ENCODE measurements at regions not wholly inside any gene's neighbourhood (a gene's known extent, or its start where the extent isn't known, plus 50 kb on each side); places are given as distances from the start of the nearest gene placed in this dataset.
"Not testable (repeated sequence)": the region's sequence is repeated elsewhere in the genome, so short reads cannot be mapped to it uniquely, and the experiment has no call there.

DNA sequence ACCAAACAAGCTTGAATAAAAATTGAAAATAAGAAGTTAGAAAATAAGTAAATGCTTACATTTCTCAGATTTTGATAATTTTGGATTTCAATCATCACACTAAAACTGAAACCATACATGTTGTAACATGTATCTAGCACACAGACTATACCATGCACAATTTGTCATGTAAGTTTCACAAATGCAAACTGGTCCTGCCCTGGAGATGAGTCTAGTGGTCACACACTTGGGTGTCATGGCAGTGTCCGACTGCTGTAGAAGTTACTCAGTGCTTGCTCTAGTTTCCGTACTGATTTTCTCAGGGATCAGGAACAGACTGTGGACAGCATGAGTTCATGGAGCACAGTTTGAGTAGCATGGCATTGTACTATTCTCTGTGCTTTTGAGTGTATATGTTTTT is 182.9 kb upstream of the RMP24 start:
- TF ChIP-seq TAF1 (IDR thresholded peaks at IDR 0.05; ENCODE audit: low read depth, low read length) (no peak), POLR2AphosphoS5 (IDR thresholded peaks at IDR 0.05; ENCODE audit: low read depth, low read length) (no peak), POLR2A (IDR thresholded peaks at IDR 0.05; ENCODE audit: low read depth, low read length) (no peak), PAX5 (IDR thresholded peaks at IDR 0.05; ENCODE audit: insufficient read depth, low read length, severe bottlenecking) (no peak), SPI1 (IDR thresholded peaks at IDR 0.05; ENCODE audit: low read depth, low read length) (no peak), POU2F2 (IDR thresholded peaks at IDR 0.05; ENCODE audit: low read depth, low read length) (no peak)
- DNase-seq (ENCODE audit: insufficient read length, low spot score): no peak
- FAIRE-seq: no peak

DNA sequence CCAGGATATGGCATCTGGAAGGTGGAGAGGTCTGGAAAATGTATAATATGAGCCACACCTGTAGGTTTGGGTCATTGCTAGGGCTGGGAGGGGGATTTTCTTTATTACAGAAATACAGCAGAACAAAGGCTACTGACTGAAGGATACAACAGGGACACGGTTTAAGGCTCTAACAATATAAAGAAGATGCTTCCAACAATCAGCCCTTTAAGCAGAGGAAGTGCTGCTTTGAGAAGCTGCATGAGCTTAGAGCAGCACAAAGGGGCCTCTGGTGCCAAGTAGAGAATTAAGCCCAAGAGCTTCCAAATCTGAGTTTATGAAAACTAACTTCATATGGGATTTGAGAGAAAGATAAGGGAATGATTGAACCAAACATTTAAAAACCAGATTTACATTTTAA is 174.5 kb upstream of the RMP24 start:
- TF ChIP-seq TAF1 (IDR thresholded peaks at IDR 0.05; ENCODE audit: low read depth, low read length) (no peak), POLR2A (IDR thresholded peaks at IDR 0.05; ENCODE audit: low read depth, low read length) (no peak), SPI1 (IDR thresholded peaks at IDR 0.05; ENCODE audit: low read depth, low read length) (no peak), PAX5 (IDR thresholded peaks at IDR 0.05; ENCODE audit: insufficient read depth, low read length, severe bottlenecking) (no peak), POU2F2 (IDR thresholded peaks at IDR 0.05; ENCODE audit: low read depth, low read length) (no peak), POLR2AphosphoS5 (IDR thresholded peaks at IDR 0.05; ENCODE audit: low read depth, low read length) (no peak)
- DNase-seq (ENCODE audit: insufficient read length, low spot score): no peak
- no peak for FAIRE-seq

DNA sequence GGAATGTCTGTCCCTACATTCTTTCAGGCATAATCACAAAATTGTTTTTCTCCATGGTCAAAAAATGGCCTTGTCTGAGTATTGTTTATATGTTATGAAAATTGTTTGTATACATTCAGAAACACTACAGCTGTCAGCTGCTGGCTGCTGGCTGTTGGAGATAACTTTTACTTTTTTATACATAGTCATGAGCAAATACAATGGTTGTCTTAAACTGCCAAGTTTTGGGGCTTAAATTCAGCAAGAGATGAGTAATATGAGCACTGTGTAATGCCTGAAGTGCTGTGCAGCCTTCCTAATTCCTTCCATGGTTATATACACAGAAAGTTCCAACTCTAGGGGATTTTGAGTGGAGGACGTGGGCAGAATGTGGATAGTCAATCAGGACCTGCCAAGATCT is 168.9 kb upstream of the RMP24 start:
- FAIRE-seq (no peak), DNase-seq (ENCODE audit: insufficient read length, low spot score) (no peak)
- no peak for TF ChIP-seq POLR2AphosphoS5 (IDR thresholded peaks at IDR 0.05; ENCODE audit: low read depth, low read length)
- no peak for TF ChIP-seq POLR2A (IDR thresholded peaks at IDR 0.05; ENCODE audit: low read depth, low read length)
- no peak for TF ChIP-seq POU2F2 (IDR thresholded peaks at IDR 0.05; ENCODE audit: low read depth, low read length)
- TF ChIP-seq TAF1 (IDR thresholded peaks at IDR 0.05; ENCODE audit: low read depth, low read length): no peak
- TF ChIP-seq PAX5 (IDR thresholded peaks at IDR 0.05; ENCODE audit: insufficient read depth, low read length, severe bottlenecking): no peak
- TF ChIP-seq SPI1 (IDR thresholded peaks at IDR 0.05; ENCODE audit: low read depth, low read length): no peak

DNA sequence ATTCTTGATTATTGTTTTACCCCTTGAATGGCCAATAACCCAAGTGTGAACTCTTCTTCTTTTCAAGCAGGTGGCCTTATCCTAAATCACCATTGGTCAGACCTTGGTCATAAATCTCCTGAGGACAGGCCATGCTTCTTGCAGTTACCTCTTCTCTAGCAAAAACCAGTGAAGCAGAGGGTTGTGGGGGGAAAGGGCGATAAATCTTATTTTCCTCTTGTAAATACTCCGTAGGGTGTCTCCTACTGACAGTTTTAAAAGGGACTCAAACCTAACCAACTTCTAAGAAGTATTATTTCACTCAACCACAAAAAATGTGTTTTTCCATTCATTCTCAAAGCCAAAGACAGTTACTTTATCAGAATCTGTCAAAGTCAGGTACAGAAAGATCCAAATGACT is 168.1 kb upstream of the RMP24 start:
- no peak for FAIRE-seq

DNA sequence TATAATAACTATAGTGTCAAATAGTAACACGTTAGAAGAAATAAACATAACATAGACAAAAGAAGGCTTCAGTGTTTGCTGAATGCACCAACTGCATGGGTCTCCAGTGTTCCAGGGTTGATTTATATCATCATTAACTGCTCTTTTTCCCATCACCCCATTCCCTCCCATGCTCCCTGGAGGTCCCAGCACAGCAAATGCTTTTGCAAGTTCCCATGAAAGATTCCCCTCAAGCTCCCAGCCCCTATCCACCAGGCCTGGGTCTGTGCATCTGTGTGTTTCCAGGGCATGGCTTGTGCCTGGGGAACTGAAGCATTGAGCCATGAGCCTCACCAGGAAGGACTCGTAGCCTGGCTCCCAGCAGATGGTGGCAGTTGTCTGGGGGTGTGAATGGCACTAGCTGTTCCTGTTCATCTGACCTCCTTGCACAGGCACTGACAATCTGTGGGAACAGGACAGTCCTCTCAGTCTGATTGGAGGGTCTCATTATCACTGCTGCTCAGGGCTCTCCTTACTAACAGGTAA is 164.6 kb upstream of the RMP24 start:
- no peak for TF ChIP-seq SPI1 (IDR thresholded peaks at IDR 0.05; ENCODE audit: low read depth, low read length)
- TF ChIP-seq POLR2AphosphoS5 (IDR thresholded peaks at IDR 0.05; ENCODE audit: low read depth, low read length): no peak
- TF ChIP-seq PAX5 (IDR thresholded peaks at IDR 0.05; ENCODE audit: insufficient read depth, low read length, severe bottlenecking): no peak
- TF ChIP-seq TAF1 (IDR thresholded peaks at IDR 0.05; ENCODE audit: low read depth, low read length): no peak
- no peak for TF ChIP-seq POLR2A (IDR thresholded peaks at IDR 0.05; ENCODE audit: low read depth, low read length)
- no peak for TF ChIP-seq POU2F2 (IDR thresholded peaks at IDR 0.05; ENCODE audit: low read depth, low read length)
- DNase-seq (ENCODE audit: insufficient read length, low spot score): no peak
- no peak for FAIRE-seq

More for the DNA sequence above, 168.1 kb upstream of the RMP24 start:
- TF ChIP-seq POLR2A (IDR thresholded peaks at IDR 0.05; ENCODE audit: low read depth, low read length): no peak
- TF ChIP-seq POLR2AphosphoS5 (IDR thresholded peaks at IDR 0.05; ENCODE audit: low read depth, low read length): no peak
- TF ChIP-seq POU2F2 (IDR thresholded peaks at IDR 0.05; ENCODE audit: low read depth, low read length): no peak
- no peak for TF ChIP-seq PAX5 (IDR thresholded peaks at IDR 0.05; ENCODE audit: insufficient read depth, low read length, severe bottlenecking)
- TF ChIP-seq TAF1 (IDR thresholded peaks at IDR 0.05; ENCODE audit: low read depth, low read length): no peak
- TF ChIP-seq SPI1 (IDR thresholded peaks at IDR 0.05; ENCODE audit: low read depth, low read length): no peak
- no peak for DNase-seq (ENCODE audit: insufficient read length, low spot score)

DNA sequence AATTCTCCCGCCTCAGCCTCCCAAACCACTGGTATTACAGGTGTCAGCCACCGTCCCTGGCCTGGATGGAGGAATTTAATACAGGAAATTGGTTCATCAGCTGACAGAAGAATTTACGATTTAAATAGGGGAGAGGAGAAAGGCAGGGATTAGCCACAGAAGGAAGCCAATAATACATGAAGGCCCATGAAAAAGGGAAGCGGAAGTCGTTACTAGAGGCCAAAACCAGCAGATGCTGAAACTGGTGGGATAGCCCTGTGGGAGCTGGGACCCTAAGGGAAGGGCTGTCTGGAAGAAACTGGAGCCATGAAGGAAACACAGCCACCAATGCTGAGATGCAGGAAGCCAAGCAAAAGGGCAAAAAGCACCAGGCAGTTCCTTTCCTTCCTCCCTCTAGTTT is 163.7 kb upstream of the RMP24 start:
- TF ChIP-seq POLR2A (IDR thresholded peaks at IDR 0.05; ENCODE audit: low read depth, low read length): no peak
- FAIRE-seq: peak; percentile 31
- no peak for DNase-seq (ENCODE audit: insufficient read length, low spot score)

DNA sequence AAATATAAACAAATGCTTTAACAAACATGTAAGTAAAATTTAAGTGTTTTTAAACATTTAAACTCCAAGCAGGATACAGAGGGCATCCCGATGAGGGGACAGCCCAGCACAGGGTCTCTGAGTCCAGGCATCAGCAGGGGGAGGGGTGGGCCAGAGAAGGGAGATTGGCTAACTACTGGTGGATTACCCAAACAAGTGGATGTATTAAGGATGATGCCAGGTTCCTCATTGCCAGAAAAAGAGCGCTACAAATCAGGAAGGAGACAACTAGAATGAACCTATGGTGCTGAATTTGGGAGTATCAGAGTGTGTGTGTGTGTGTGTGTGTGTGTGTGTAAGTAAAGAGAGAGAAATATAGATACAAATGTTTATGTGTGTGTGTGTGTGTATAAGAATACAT is 162.0 kb upstream of the RMP24 start:
- FAIRE-seq (no peak), DNase-seq (ENCODE audit: insufficient read length, low spot score) (no peak)
- TF ChIP-seq POU2F2 (IDR thresholded peaks at IDR 0.05; ENCODE audit: low read depth, low read length): no peak

DNA sequence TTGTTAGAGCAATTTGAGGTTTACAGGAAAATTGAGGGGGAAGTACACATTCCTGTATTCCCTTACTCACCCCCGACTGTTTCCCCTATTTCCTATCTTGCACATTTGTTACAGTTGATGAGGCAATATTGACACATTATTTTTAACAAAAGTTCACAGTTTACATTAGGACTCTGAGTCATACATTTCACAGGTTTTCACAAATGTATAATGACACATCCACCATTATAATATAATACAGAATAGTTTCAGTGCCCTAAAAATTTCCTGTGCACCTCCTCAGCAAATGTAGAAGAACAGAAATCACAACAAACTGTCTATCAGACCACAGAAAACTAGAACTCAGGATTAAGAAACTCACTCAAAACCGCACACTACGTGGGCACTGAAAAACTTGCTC is 160.6 kb upstream of the RMP24 start:
- DNase-seq (ENCODE audit: insufficient read length, low spot score): no peak
- TF ChIP-seq PAX5 (IDR thresholded peaks at IDR 0.05; ENCODE audit: insufficient read depth, low read length, severe bottlenecking): no peak
- no peak for TF ChIP-seq POLR2AphosphoS5 (IDR thresholded peaks at IDR 0.05; ENCODE audit: low read depth, low read length)
- no peak for TF ChIP-seq SPI1 (IDR thresholded peaks at IDR 0.05; ENCODE audit: low read depth, low read length)
- no peak for TF ChIP-seq POLR2A (IDR thresholded peaks at IDR 0.05; ENCODE audit: low read depth, low read length)
- no peak for TF ChIP-seq TAF1 (IDR thresholded peaks at IDR 0.05; ENCODE audit: low read depth, low read length)
- TF ChIP-seq POU2F2 (IDR thresholded peaks at IDR 0.05; ENCODE audit: low read depth, low read length): no peak
- FAIRE-seq: no peak

DNA sequence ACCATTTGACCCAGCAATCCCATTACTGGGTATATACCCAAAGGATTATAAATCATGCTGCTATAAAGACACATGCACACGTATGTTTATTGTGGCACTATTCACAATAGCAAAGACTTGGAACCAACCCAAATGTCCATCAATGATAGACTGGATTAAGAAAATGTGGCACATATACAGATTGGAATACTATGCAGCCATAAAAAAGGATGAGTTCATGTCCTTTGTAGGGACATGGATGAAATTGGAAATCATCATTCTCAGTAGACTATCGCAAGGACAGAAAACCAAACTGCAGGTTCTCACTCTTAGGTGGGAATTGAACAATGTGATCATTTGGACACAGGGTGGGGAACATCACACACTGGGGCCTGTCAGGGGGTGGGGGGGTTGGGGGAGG is 157.5 kb upstream of the RMP24 start:
- not testable (repeated sequence) for DNase-seq (ENCODE audit: insufficient read length, low spot score); FAIRE-seq

DNA sequence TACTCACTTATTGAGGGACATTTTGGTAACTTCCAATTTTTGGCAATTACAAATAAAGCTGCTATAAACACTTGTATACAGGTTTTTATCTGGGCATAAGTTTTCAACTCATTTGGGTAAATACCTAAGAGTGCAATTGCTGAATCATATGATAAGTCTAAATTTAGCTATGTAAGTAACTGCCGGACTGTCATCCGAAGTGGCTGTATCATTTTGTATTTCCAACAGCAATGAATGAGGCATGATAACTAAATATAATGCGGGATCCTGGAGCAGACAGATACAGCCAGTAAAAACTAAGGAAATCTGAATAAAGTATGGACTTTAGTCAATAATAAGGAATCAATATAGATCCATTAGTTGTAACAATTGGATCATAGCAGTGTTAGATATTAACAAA is 156.5 kb upstream of the RMP24 start:
- DNase-seq (ENCODE audit: insufficient read length, low spot score): no peak
- FAIRE-seq: no peak
- TF ChIP-seq TAF1 (IDR thresholded peaks at IDR 0.05; ENCODE audit: low read depth, low read length): no peak

DNA sequence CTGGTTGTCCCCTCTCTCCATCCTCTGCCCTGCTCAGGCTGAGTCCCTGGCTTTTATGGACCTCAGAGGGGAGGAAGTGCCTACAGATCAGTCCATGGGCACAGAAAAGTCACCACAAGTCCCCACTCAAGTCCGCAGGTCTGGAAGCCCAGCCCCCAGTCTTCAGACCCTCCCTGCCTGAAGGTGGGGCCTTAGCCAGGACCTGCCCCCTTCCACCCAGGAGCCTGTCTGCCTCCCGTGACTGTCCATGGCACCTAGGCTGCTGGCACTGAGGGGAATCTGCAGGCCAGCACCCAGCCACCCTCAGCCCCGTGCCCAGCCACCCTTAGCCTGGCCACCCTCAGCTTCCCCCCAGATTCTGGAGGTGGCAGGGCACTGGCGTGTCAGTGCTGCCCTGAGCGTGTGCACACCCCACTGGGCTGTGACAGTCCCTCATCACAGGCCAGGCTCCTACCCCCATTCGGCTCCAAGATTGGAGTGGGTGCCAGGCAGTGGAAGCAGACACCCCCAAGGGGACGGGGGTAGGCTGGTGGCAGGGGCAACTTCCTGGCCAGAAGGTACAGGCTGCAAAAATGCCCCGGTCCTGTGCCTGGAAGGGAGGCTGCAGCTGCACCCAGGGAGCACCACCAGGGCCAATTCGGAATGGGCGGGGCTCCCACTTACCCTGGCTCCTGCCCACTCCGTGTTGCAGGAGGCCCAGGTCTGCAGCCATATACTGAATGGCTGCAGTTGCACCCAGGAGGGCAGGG is 154.7 kb upstream of the RMP24 start:
- TF ChIP-seq PAX5 (IDR thresholded peaks at IDR 0.05; ENCODE audit: insufficient read depth, low read length, severe bottlenecking): no peak
- no peak for TF ChIP-seq POLR2AphosphoS5 (IDR thresholded peaks at IDR 0.05; ENCODE audit: low read depth, low read length)
- TF ChIP-seq SPI1 (IDR thresholded peaks at IDR 0.05; ENCODE audit: low read depth, low read length): no peak
- no peak for TF ChIP-seq POLR2A (IDR thresholded peaks at IDR 0.05; ENCODE audit: low read depth, low read length)
- no peak for TF ChIP-seq TAF1 (IDR thresholded peaks at IDR 0.05; ENCODE audit: low read depth, low read length)
- TF ChIP-seq POU2F2 (IDR thresholded peaks at IDR 0.05; ENCODE audit: low read depth, low read length): no peak
- FAIRE-seq: no peak
- DNase-seq (ENCODE audit: insufficient read length, low spot score): no peak

Data from GM12891 (cell line).